HS-27A (cell line): ENCODE measurements at regions not wholly inside any gene's neighbourhood (a gene's known extent, or its start where the extent isn't known, plus 50 kb on each side); places are given as distances from the start of the nearest gene placed in this dataset.
"Not testable (repeated sequence)": the region's sequence is repeated elsewhere in the genome, so short reads cannot be mapped to it uniquely, and the experiment has no call there.

Source experiments
- DNase-seq: peaks from one replicate; pipeline ENCODE4 v3.0.0-alpha.2; 2012; ENCODE audit warnings: low read depth, missing footprints

GRCh38 chr4:77449171-77449570, 156.4 kb upstream of the CXCL13 start:
- DNase-seq, result no peak

DNA sequence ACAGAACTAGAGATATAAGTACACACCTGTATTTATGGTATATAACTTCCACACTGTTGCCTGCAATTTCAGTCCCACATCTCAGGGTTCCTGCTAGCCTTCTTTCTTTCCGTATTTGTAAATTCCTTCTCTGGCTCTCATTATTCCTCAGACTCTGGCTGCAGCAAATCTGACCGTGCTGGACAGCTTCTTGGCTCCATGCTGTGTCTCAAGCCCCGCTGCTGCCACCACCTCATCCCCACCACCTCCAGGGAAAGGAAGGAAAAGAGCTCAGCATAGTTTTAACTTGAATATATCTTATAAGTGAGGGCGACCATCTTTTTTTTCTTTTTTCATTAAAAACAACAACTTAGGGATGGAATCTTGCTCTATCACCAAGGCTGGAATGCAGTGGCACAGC, 155.6 kb upstream of the CXCL13 start:
- no peak for DNase-seq

DNA sequence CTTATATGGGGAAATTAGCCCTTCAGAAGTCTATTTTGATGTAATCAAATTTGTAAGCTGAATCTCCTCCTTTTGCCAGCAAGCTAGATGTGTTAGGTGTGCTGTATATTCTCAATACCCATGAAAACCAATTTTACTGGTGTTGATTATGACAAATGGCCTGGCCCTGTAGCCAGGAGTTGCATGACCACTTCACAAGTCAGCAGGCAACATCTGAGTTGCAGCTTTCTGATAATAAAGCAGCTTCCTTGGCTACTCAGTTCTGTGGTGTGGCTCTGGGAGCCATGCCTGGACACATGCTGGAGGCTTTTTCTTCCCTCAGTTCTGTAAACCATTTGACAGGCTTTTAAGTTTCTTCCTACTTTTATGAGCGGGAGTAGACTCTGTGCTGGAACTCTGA, 154.1 kb upstream of the CXCL13 start:
- no peak for DNase-seq

DNA sequence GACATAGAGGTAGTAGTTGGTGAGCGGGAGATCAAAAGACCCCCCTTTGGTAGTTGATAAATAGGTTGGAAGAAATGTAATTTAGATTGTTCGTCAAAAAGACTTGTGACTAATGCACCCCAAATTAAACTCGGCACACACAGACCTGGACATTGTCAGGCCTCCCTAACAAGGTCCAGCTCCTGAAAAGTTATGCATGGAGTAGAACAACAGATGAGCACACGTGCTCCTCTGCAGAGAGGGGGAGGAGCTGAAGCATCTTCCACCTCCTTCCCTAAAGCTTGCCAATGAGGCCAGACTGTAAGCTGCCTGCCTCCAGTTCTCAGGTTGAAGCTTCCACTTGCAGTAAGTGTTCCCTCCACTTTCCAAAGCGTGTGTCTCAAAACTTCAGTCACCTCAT, 153.5 kb upstream of the CXCL13 start:
- not testable (repeated sequence) for DNase-seq

DNA sequence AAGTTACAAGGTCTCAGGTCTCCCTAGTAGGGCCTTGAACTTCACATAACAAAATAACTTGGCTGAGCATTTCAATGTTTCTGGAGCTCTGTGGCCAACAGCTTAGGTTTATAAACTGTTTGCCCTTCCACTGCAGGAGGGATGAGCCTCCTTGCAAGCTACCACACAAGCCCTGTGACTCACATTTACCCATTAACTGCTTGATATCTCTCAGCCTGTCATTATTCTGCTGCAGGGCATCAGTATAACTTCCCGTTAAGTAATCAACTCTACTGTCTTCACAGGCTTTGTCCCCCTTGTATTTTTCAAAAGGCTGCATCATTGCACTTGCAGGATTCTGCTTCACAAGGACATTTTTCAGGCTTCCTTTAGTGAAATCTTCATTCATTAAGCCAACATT, 151.7 kb upstream of the CXCL13 start:
- DNase-seq, result no peak

DNA sequence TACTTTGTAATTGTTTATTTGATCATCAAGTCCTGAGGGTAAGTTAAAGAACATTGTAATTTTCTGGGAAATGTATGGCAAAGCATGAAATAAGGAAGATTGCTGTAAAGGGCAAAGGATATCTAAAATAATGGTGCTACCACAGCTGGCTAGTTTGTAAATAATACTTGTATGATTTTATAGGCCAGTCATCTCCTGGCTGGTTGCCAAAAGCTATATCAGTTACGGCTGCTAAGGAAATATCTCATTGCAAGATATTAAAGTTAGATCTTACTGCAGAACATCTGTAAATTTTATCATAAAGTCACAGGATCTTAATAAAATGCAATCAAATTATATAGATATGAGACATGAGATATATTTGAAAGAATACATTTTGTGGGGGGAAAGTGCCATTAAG, 150.8 kb upstream of the CXCL13 start:
- no peak for DNase-seq

- not testable (repeated sequence) for DNase-seq
Measured at GRCh38 chr4:77464100-77464499, 141.5 kb upstream of the CXCL13 start.

GRCh38 chr4:77465271-77465670, 140.3 kb upstream of the CXCL13 start:
- no peak for DNase-seq

DNA sequence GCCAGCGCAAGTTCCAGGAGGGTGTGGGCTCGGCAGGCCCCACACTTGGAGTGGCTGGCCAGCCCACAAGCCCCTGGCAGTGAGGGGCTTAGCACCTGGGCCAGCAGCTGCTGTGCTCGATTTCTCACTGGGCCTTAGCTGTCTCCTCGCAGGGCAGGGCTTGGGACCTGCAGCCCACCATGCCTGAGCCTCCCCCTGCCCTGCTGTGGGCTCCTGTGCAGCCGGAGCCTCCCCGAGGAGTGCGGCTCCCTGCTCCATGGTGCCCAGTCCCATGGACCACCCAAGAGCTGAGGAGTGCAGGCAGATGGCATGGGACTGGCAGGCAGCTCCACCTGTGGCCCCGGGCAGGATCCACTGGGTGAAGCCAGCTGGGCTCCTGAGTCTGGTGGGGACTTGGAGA, 139.2 kb upstream of the CXCL13 start:
- DNase-seq, result no peak

DNA sequence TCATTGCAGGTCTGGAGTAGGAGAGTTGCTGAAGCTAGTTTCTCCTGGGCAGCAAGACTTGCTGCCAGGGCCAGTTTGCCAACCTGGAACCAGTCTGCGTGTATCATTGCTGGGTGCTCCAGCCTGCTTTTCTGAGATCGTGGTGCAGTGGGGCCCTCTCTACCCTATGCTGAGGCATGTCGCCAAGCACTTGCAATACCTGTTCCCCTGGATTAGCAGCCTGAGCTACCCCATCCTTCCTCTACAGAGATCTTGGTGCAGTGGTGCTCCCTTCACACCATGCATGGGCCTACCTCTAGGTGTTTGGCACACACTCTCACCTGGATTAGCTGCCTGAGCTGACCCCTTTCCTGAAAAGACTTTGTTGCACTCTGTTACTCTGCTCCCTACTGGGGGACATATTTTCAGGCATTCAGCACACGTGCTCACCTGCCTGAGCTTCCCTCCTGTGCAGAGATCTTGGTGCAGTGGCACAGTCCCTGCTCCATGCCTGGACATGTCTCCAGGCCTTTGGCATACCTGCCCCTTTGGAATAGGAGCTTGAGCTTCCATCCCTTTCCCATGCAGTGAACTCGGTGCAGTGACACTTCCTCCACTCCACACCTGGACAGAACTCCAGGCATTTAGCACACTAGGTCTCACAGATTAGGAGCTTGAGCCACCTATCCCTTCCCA, 133.7 kb upstream of the CXCL13 start:
- no peak for DNase-seq

GRCh38 chr4:77473509-77473908, 132.1 kb upstream of the CXCL13 start:
- DNase-seq, result no peak

- no peak for DNase-seq
Measured at GRCh38 chr4:77481856-77482255, 123.8 kb upstream of the CXCL13 start.

DNA sequence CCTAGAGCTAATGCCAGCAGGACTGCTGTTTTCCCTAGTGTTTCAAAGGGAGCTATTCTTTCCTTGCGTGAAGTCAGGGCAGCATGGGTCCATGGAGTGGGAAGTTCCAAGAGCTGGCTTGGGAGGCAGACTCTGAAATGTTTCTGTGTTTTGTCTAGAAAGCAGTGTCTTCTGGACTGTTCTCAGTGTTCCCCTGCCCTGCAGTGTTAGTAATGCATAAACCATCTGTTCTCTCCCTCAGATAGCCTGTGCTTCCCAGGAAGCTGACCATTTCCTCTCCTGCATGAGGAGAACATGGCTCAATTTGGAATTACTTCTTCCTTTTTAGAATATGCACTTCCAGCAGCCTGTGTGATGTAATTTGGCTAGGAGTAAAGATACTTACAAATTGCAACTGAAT, 116.7 kb upstream of the CXCL13 start:
- no peak for DNase-seq

DNA sequence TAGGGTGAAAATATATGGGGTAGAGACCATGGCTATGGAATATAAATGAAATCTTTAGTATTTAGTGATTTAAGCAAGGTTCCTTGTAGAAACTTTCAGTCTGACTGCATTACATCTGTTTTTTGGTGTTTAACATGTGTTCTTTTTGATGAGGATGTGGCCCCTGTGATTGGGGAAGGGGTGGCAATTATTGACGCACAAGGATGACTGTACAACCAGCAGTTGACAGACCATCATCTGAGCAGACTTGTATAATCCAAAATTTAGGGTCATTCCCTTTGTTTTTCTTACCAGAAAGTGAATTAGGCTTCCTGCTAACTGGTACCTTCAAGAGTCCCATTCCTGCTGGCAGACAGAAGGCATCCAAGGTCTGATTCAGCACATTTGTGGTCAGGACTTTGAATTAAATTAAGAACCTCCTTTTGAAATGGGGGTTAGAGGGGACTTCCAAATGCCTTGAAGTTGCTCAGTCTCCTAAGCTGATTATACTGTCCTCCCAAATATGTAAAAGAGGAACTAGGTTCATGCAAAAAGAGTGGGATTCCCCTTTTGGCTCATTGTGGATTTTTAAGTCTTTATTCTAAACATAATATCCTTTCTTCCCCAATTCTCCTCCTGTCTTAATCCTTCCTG, 112.4 kb upstream of the CXCL13 start:
- DNase-seq, result no peak

- no peak for DNase-seq
Measured at GRCh38 chr4:77493829-77494551, 111.6 kb upstream of the CXCL13 start.

DNA sequence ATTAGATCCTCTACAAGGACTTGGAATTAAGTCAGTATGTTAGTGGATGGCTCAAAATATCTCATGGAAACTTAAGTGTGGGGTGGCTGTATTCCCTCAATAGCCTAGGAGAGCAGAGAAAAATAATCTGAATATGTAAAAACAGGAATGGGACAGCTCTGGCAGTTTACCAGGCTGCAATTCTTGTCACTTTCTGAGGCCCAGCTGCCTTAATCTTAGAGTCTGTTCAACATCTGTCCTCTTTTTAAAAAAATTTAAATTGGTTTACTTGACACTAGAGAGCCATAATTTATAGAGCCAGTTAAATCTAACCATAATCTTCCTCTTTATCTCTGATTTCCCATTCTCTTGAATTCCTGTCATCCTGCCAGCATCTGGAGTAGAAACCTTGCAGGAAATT, 109.2 kb upstream of the CXCL13 start:
- no peak for DNase-seq

- DNase-seq, result peak; percentile 71
Measured at GRCh38 chr4:77500801-77501200, 104.8 kb upstream of the CXCL13 start.

- no peak for DNase-seq
Measured at GRCh38 chr4:77501240-77501639, 104.4 kb upstream of the CXCL13 start.

- DNase-seq, result no peak
Measured at GRCh38 chr4:77501851-77502250, 103.8 kb upstream of the CXCL13 start.

GRCh38 chr4:77504407-77504806, 101.2 kb upstream of the CXCL13 start:
- no peak for DNase-seq

DNA sequence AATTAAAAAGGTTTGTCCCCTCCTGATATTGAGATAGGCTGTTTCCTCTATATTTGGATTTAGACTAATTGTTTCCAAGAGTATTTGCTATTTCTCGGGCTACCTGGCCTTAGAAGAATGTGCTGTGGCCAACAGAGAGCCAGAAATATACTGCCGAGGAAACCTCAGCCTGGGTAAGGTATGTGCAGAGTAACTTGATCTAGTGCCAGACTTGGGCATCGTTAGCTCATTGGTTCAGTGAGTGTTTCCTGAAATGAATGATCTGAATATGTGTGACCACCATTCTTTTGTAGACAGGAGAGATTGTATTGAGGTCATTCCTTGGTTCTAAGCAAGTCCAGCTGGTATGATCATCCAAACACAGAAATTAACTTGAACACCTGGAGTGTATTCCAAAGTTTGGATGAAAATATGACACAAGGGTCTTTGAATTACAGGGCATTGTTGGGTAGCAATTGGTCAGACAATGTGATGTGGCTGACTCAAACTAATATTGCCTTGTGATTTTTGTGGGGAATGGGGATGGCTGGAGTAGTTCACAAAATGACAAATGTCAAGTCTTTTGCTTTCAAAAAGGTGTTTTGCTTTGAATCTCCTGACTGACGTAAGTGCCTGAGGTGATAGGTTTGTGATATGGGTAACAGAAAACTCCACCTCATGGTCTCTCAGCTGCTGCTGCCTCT, 100.2 kb upstream of the CXCL13 start:
- no peak for DNase-seq

- no peak for DNase-seq
Measured at GRCh38 chr4:77505958-77506319, 99.7 kb upstream of the CXCL13 start.

- no peak for DNase-seq
Measured at GRCh38 chr4:77510367-77510766, 95.3 kb upstream of the CXCL13 start.
